ENCODE measurements at regions not wholly inside any gene's neighbourhood (a gene's known extent, or its start where the extent isn't known, plus 50 kb on each side); places are given as distances from the start of the nearest gene placed in this dataset.

DNA sequence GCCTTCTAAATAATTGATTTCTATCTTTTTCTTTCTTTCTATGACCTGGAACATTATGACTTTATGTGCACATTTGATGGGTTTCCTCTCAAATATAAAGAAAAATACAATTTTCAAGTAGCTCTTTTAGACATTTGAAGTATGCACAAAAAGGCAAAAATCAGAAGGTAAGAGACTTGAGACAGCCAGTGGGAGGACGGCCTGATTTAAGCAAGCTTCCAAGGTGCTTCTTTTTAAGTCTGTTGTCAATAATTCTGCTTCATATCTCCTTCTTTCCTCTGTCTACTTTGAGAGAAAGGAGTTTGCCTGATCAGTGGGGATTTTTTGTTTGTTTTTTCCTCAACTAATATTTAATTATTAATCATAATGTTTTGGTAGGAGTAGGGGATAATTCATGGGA, 188.2 kb upstream of the ARHGAP20 start:
- Histone ChIP-seq H3K4me1 (no peaks in the 10 kb centered on the region), H3K4me2 (ENCODE audit: low read length) (no peak overlapping the region), H3K79me2 (no peaks in the 10 kb centered on the region), H2AFZ (no peak overlapping the region), H3K27ac (no peak overlapping the region), H3K27me3 (ENCODE audit: control insufficient read depth, insufficient read depth, low read length) (no peaks in the 10 kb centered on the region), H3K4me3 (ENCODE audit: low read depth, low read length) (no peak overlapping the region), H3K9ac (no peak overlapping the region), H3K9me3 (ENCODE audit: control insufficient read depth, low read length) (no peaks in the 10 kb centered on the region), H3K36me3 (ENCODE audit: control insufficient read depth, insufficient read depth, low read length) (no peaks in the 10 kb centered on the region)
- TF ChIP-seq, protein P1, sequence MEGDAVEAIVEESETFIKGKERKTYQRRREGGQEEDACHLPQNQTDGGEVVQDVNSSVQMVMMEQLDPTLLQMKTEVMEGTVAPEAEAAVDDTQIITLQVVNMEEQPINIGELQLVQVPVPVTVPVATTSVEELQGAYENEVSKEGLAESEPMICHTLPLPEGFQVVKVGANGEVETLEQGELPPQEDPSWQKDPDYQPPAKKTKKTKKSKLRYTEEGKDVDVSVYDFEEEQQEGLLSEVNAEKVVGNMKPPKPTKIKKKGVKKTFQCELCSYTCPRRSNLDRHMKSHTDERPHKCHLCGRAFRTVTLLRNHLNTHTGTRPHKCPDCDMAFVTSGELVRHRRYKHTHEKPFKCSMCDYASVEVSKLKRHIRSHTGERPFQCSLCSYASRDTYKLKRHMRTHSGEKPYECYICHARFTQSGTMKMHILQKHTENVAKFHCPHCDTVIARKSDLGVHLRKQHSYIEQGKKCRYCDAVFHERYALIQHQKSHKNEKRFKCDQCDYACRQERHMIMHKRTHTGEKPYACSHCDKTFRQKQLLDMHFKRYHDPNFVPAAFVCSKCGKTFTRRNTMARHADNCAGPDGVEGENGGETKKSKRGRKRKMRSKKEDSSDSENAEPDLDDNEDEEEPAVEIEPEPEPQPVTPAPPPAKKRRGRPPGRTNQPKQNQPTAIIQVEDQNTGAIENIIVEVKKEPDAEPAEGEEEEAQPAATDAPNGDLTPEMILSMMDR (IDR thresholded peaks at IDR 0.05) = no peak

DNA sequence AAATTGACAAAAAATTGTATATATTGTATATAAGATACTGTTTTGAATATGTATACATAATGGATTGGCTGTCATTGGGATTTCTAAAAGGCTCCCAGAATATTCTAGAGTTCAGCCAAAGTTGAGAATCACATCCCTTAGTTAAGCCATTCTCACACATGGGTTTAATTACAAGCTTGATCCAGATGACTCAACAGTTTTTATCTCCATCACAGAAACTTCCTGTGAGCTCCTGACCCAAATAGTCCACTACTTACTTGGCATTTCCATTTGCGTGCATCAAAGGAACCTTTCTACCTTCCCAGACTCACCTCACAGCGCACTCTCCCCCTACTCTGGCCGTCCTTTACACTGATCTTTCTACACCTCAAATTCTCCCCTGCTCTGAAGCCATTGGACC, 184.8 kb upstream of the ARHGAP20 start:
- no peaks in the 10 kb centered on the region for H3K79me2 ChIP-seq
- no peaks in the 10 kb centered on the region for H3K36me3 ChIP-seq (ENCODE audit: control insufficient read depth, insufficient read depth, low read length)
- H2AFZ ChIP-seq = no peak overlapping the region
- H3K9me3 ChIP-seq (ENCODE audit: control insufficient read depth, low read length) = no peaks in the 10 kb centered on the region
- H3K27me3 ChIP-seq (ENCODE audit: control insufficient read depth, insufficient read depth, low read length) = no peaks in the 10 kb centered on the region
- TF ChIP-seq, protein P1 (IDR thresholded peaks at IDR 0.05) = no peak
- H3K27ac ChIP-seq = no peak overlapping the region
- no peak overlapping the region for H3K9ac ChIP-seq
- no peaks in the 10 kb centered on the region for H3K4me1 ChIP-seq
- no peak overlapping the region for H3K4me3 ChIP-seq (ENCODE audit: low read depth, low read length)
- no peak overlapping the region for H3K4me2 ChIP-seq (ENCODE audit: low read length)

DNA sequence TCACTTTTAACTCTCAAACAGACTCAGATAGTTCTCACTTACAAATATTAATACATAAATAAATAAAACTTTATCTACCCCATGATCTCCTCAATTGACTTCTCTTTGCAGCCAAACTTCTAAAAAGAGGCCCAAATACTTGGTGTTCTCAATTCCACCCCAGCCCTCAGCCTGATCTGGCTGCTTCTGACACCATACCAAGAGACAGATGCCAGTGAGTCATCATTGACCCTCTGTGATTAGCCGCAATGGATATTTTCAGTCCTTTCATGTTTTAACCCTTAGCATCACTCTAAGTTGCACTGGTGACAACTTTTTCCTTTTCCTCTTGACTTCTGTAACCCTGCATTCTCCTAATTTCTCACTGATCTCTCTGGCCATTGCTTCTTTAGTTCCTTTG, 184.1 kb upstream of the ARHGAP20 start:
- no peaks in the 10 kb centered on the region for H3K4me1 ChIP-seq
- H3K4me3 ChIP-seq (ENCODE audit: low read depth, low read length) = no peak overlapping the region
- H3K27me3 ChIP-seq (ENCODE audit: control insufficient read depth, insufficient read depth, low read length) = no peaks in the 10 kb centered on the region
- H3K4me2 ChIP-seq (ENCODE audit: low read length) = no peak overlapping the region
- TF ChIP-seq, protein P1 (IDR thresholded peaks at IDR 0.05) = no peak
- no peak overlapping the region for H2AFZ ChIP-seq
- no peaks in the 10 kb centered on the region for H3K9me3 ChIP-seq (ENCODE audit: control insufficient read depth, low read length)
- no peaks in the 10 kb centered on the region for H3K36me3 ChIP-seq (ENCODE audit: control insufficient read depth, insufficient read depth, low read length)
- no peaks in the 10 kb centered on the region for H3K79me2 ChIP-seq
- no peak overlapping the region for H3K27ac ChIP-seq
- no peak overlapping the region for H3K9ac ChIP-seq

DNA sequence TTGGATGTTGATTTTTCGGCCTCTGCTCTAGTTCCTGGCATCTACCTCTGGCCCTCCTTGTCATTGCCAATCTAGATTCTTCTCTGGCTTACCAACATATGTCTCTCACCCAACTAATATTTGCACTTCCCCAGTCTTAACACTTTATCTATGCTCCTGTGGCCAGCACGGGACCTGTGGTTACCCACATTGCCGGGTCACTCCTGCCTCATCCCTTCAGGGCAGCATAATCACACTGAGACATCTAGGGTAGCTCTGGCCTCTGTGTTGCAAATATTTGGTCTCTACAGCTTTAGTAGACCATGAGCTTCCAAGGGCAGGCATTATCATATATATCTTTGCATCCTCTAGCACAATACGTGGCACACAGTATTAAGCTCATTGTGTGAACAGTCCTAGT, 182.0 kb upstream of the ARHGAP20 start:
- no peak overlapping the region for H3K27ac ChIP-seq
- H3K9me3 ChIP-seq (ENCODE audit: control insufficient read depth, low read length) = no peaks in the 10 kb centered on the region
- no peaks in the 10 kb centered on the region for H3K79me2 ChIP-seq
- H3K4me3 ChIP-seq (ENCODE audit: low read depth, low read length) = no peak overlapping the region
- H3K27me3 ChIP-seq (ENCODE audit: control insufficient read depth, insufficient read depth, low read length) = no peaks in the 10 kb centered on the region
- no peaks in the 10 kb centered on the region for H3K36me3 ChIP-seq (ENCODE audit: control insufficient read depth, insufficient read depth, low read length)
- H3K4me1 ChIP-seq = no peaks in the 10 kb centered on the region
- no peak overlapping the region for H2AFZ ChIP-seq
- no peak overlapping the region for H3K4me2 ChIP-seq (ENCODE audit: low read length)
- H3K9ac ChIP-seq = no peak overlapping the region
- TF ChIP-seq, protein P1 (IDR thresholded peaks at IDR 0.05) = no peak

DNA sequence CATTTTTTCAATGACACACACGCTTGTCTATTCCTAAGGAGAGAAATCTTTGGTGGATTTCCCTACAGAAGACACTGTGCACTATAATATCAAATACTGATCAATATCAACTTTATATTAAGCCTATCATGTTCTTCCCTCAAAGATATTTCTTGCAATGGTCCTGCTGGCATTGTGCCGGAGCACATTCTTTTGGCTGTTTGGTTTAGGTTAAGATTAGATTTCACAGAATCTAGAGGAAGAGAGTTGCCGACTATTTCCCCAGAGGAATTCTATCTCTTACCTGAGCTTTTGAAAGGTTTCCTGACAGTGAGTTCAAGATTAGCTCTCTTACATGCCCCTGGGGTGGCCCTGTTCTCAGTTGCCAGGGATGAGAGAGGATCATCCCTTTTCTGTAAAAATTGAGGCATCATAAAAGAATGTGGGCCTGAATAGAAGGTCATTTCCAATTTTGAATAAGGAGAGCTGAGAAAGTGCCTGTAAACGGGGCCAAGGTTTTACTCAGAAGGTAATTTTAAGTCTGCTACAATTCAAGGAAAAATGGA, 180.6 kb upstream of the ARHGAP20 start:
- no peak overlapping the region for H3K9ac ChIP-seq
- no peaks in the 10 kb centered on the region for H3K36me3 ChIP-seq (ENCODE audit: control insufficient read depth, insufficient read depth, low read length)
- no peak overlapping the region for H3K4me3 ChIP-seq (ENCODE audit: low read depth, low read length)
- H3K4me1 ChIP-seq = no peaks in the 10 kb centered on the region
- H3K27ac ChIP-seq = no peak overlapping the region
- TF ChIP-seq, protein P1 (IDR thresholded peaks at IDR 0.05) = no peak
- no peak overlapping the region for H2AFZ ChIP-seq
- H3K9me3 ChIP-seq (ENCODE audit: control insufficient read depth, low read length) = no peaks in the 10 kb centered on the region
- H3K4me2 ChIP-seq (ENCODE audit: low read length) = no peak overlapping the region
- H3K79me2 ChIP-seq = no peaks in the 10 kb centered on the region
- no peaks in the 10 kb centered on the region for H3K27me3 ChIP-seq (ENCODE audit: control insufficient read depth, insufficient read depth, low read length)
